Sigmoid colon (tissue), 6 donors: ENCODE measurements at regions not wholly inside any gene's neighbourhood (a gene's known extent, or its start where the extent isn't known, plus 50 kb on each side); places are given as distances from the start of the nearest gene placed in this dataset.
A peak's percentile ranks its signal among the peaks of the same experiment; 100 is the strongest.

ENCODE experiments used
- DNase-seq: peaks from one replicate; pipeline ENCODE4 v3.0.0-alpha.2; 2019
- H3K27ac ChIP-seq, 4 donors: fragments of 200-600 bp; sonication (generic); one replicate each; pipeline ENCODE4 v1.5.1; 2016 to 2019; ENCODE audit warnings: mild to moderate bottlenecking in 1 of 4
- H3K27me3 ChIP-seq, 3 donors: fragments of 200-600 bp; sonication (generic); one replicate each; pipeline ENCODE4 v1.5.1; 2019; ENCODE audit warnings: mild to moderate bottlenecking in 1 of 3
- H3K36me3 ChIP-seq, 4 donors: fragments of 200-600 bp; sonication (generic); one replicate each; pipeline ENCODE4 v1.5.1; 2016 to 2019
- H3K4me1 ChIP-seq, 4 donors: fragments of 200-600 bp; sonication (generic); one replicate each; pipeline ENCODE4 v1.5.1; 2017 to 2019
- H3K4me3 ChIP-seq, 4 donors: fragments of 200-600 bp; sonication (generic); one replicate each; pipeline ENCODE4 v1.5.1; 2017 to 2019; ENCODE audit warnings: mild to moderate bottlenecking in 2 of 4, moderate library complexity in 1 of 4
- H3K9me3 ChIP-seq, 4 donors: fragments of 200-600 bp in 3 of 4; sonication (generic) in 3 of 4; one replicate each; pipeline versions ENCODE4 v1.5.1 to v1.6.1; 2013 to 2019
- EP300 ChIP-seq, 4 donors: sonication (generic); formaldehyde crosslinking; IDR thresholded peaks; one replicate each; pipeline ENCODE4 v1.6.1; 2017; ENCODE audit warnings: antibody characterized with exemption in 4 of 4
- POLR2A ChIP-seq, 2 donors: fragments of 450-650 bp; IDR thresholded peaks; one replicate each; pipeline ENCODE4 v1.6.1; 2016; ENCODE audit warnings: antibody characterized with exemption in 2 of 2, mild to moderate bottlenecking in 2 of 2, moderate library complexity in 2 of 2
- POLR2AphosphoS5 ChIP-seq, 4 donors: sonication (generic); formaldehyde crosslinking; IDR thresholded peaks; one replicate each; pipeline ENCODE4 v1.6.1; 2017; ENCODE audit warnings: antibody characterized with exemption in 4 of 4
- WGBS, 2 donors: extraction: QIAGEN DNeasy Blood & Tissue Kit; methylation state at CpG; one replicate each; pipeline ENCODE4 v1.1.7; 2013; 5-methylcytosine and 5-hydroxymethylcytosine counted together
- intact Hi-C: fragments of 100-400 bp; cut with DNase I; formaldehyde crosslinking; loops from one replicate; pipeline ENCODE4 v1.15.1; 2023
- TF ChIP-seq, protein P1 (sequence below), 4 experiments: fragments of 450-650 bp in 3 of 4; fragments of 200-600 bp in 1 of 4; IDR thresholded peaks; one replicate each; pipeline ENCODE4 v1.5.1; 2016 to 2019; ENCODE audit warnings: antibody characterized with exemption in 4 of 4, mild to moderate bottlenecking in 3 of 4, moderate library complexity in 2 of 4
- donor health status: healthy with polysubstance abuse.
- donor health status: healthy.

DNA sequence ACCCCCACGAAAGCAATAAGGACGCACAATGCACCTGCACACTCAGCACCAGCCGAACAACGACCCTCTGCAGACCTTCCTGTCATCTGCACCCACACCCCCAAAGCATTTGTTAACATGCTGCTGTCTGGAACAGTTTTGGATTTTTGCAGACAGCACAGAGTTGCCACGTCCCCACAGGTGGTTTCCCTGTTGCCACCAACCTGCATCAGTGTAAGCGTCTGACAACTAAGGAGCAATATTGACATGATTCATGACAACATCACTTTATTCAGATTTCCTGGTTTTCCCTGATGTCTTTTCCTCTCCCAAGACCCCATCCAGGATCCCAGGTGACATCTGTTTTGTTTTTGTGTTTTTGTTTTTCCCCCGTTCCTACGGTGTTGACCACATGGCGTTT lies 150.7 kb upstream of the C14orf180 start:
- intact Hi-C loops, result loop anchor here (10.0 kb wide), 1 partner anchor 104 kb away; no protein-coding TSS in a partner anchor
- Histone ChIP-seq H3K9me3 (no peaks in the 10 kb centered on the region), H3K36me3 (no peaks in the 10 kb centered on the region), H3K27ac (no peak overlapping the region), H3K4me1 (peaks cover 0 to 12% (median 9%) of the 10 kb centered on the region in 4 donors), H3K27me3 (peaks cover 0 to 22% (median 0%) of the 10 kb centered on the region in 3 donors), H3K4me3 (no peak overlapping the region)
- no peak for DNase-seq
- WGBS, 2 donors, result 42 to 51% methylated on average over 9 of the region's 9 CpGs
- TF ChIP-seq POLR2A (IDR thresholded peaks at IDR 0.05) (no peak), EP300 (IDR thresholded peaks at IDR 0.05) (no peak), POLR2AphosphoS5 (IDR thresholded peaks at IDR 0.05) (no peak)
- TF ChIP-seq, protein P1, sequence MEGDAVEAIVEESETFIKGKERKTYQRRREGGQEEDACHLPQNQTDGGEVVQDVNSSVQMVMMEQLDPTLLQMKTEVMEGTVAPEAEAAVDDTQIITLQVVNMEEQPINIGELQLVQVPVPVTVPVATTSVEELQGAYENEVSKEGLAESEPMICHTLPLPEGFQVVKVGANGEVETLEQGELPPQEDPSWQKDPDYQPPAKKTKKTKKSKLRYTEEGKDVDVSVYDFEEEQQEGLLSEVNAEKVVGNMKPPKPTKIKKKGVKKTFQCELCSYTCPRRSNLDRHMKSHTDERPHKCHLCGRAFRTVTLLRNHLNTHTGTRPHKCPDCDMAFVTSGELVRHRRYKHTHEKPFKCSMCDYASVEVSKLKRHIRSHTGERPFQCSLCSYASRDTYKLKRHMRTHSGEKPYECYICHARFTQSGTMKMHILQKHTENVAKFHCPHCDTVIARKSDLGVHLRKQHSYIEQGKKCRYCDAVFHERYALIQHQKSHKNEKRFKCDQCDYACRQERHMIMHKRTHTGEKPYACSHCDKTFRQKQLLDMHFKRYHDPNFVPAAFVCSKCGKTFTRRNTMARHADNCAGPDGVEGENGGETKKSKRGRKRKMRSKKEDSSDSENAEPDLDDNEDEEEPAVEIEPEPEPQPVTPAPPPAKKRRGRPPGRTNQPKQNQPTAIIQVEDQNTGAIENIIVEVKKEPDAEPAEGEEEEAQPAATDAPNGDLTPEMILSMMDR (IDR thresholded peaks at IDR 0.05), result no peak

DNA sequence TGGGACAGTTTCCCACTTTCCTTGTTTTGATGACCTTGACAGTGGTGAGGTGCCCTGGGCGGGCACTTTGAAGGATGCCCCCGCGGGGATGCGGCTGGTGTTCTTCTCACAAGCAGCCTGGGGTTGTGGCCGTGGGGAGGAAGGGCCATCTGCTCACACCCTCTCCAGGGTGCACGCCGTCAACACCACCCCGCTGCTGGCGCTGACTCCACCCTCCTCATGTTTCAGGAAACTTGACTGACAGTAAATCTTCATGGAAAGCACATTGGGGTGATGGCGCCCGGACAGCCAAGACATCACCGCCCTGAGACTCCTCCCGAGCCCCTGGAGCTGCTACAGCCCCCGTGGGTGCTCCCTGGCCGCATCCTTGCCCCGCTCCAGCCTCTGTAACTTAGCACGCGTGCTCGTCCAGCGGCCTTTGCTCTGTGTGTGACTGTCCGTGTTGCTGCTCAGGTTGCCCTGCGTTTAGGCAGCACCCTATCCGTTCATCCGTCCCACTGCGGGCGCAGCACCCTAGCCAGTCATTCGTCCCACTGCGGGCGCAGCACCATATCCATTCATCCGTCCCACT lies 150.2 kb upstream of the C14orf180 start:
- no peaks in the 10 kb centered on the region for H3K36me3 ChIP-seq
- no peaks in the 10 kb centered on the region for H3K9me3 ChIP-seq
- H3K4me3 ChIP-seq, result no peak overlapping the region
- peaks cover 0 to 9% (median 6%) of the 10 kb centered on the region in 4 donors for H3K4me1 ChIP-seq
- DNase-seq, result no peak
- no peak overlapping the region for H3K27ac ChIP-seq
- intact Hi-C loops, result loop anchor here (10.0 kb wide), 1 partner anchor 105 kb away; no protein-coding TSS in a partner anchor
- TF ChIP-seq EP300 (IDR thresholded peaks at IDR 0.05) (no peak), POLR2A (IDR thresholded peaks at IDR 0.05) (no peak), POLR2AphosphoS5 (IDR thresholded peaks at IDR 0.05) (no peak)
- TF ChIP-seq, protein P1 (IDR thresholded peaks at IDR 0.05), result no peak
- 68 to 75% methylated on average over 30 of the region's 30 CpGs for WGBS, 2 donors
- peaks cover 0 to 20% (median 0%) of the 10 kb centered on the region in 3 donors for H3K27me3 ChIP-seq

DNA sequence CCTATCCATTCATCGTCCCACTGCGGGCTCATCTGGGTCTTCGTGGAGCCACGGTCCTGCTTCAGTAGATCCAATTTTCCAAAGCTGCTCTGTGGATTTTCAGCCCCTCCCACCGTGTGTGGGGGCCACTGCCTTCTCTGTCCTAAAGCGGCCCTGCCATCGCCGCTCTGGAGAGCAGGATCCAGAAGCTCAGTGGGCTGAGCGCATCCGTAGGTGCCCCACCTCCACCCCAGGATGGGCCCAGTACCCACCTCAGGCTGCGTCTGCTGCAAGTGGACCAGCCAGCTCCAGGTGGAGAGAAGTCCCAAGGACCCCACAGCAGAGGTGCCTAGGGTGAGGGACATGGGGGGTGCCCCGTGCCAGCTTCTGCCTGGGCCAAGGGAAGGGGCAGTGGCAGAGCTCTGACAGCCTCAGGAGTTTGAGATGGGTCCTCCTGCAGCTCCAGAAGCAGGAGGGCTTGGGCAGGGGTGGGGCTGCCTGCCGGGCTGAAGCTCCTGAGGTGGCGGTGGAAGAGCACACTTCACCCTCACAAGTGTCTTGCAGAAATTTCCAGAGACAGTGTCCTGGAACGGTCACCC lies 148.1 kb upstream of the C14orf180 start:
- DNase-seq, result no peak
- intact Hi-C loops, result no loop called here
- Histone ChIP-seq H3K4me3 (no peak overlapping the region), H3K9me3 (no peaks in the 10 kb centered on the region), H3K4me1 (peaks cover 0 to 8% (median 7%) of the 10 kb centered on the region in 4 donors), H3K27ac (no peak overlapping the region), H3K36me3 (no peaks in the 10 kb centered on the region), H3K27me3 (peaks cover 0 to 5% (median 0%) of the 10 kb centered on the region in 3 donors)
- TF ChIP-seq, protein P1 (IDR thresholded peaks at IDR 0.05), result no peak
- no peak for TF ChIP-seq POLR2A (IDR thresholded peaks at IDR 0.05)
- TF ChIP-seq EP300 (IDR thresholded peaks at IDR 0.05), result no peak
- no peak for TF ChIP-seq POLR2AphosphoS5 (IDR thresholded peaks at IDR 0.05)
- WGBS, 2 donors, result 81 to 90% methylated on average over 15 of the region's 15 CpGs

DNA sequence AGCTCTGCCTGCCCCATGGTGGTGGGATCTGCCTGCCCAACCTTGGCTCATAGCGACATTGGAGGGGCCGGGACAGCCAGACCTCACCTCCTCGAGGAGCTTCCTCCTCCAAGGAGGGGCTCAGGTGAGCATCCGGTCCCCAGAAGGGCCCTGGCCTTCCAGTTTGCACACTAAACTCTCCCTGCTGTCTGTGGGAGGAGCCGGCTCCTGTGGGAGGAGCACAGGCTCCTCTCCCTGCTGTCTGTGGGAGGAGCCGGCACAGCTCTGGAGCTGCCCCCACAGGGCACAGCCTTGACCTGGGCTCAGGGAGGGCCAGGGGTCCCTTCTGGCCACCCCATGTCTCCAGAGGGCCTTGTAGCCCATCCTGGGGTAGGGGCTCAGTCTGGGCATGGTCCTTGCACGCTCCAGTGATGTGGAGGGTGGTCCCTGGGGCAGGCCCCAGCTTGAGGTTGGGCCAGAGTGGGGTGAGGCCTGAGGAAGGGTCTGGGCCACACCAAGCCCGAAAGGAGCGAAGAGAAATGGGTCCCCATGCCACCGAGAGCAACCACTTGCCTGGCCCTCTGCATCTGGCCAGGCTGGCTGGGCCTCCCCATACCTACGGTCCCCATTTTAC lies 147.5 kb upstream of the C14orf180 start:
- peak; percentile 38 for DNase-seq
- Histone ChIP-seq H3K36me3 (no peaks in the 10 kb centered on the region), H3K27ac (no peak overlapping the region), H3K27me3 (peaks cover 0 to 5% (median 0%) of the 10 kb centered on the region in 3 donors), H3K9me3 (no peaks in the 10 kb centered on the region), H3K4me1 (peaks cover 0 to 14% (median 11%) of the 10 kb centered on the region in 4 donors), H3K4me3 (no peak overlapping the region)
- intact Hi-C loops, result no loop called here
- TF ChIP-seq, protein P1 (IDR thresholded peaks at IDR 0.05), result no peak
- TF ChIP-seq POLR2AphosphoS5 (IDR thresholded peaks at IDR 0.05) (no peak), POLR2A (IDR thresholded peaks at IDR 0.05) (no peak), EP300 (IDR thresholded peaks at IDR 0.05) (no peak)
- 60 to 79% methylated on average over 11 of the region's 11 CpGs for WGBS, 2 donors
